ENCODE measurements at regions not wholly inside any gene's neighbourhood (a gene's known extent, or its start where the extent isn't known, plus 50 kb on each side); places are given as distances from the start of the nearest gene placed in this dataset.

- Mint-ChIP-seq H3K27me3 (ENCODE audit: low read depth) (peaks cover 5% of the 10 kb centered on the region), H3K4me3 (no peak overlapping the region), H3K4me1 (ENCODE audit: low read depth) (no peaks in the 10 kb centered on the region), H3K27ac (no peak overlapping the region), H3K36me3 (ENCODE audit: low read depth) (no peaks in the 10 kb centered on the region), H3K9me3 (no peaks in the 10 kb centered on the region)
- intact Hi-C loops (cut with micrococcal nuclease), result no loop called here
- DNase-seq, result no peak
- CTCF ChIA-PET, result no interaction called here
Observed at GRCh38 chr6:105618247-105618646, 215.4 kb upstream of the PREP start.

- Mint-ChIP-seq H3K36me3 (ENCODE audit: low read depth) (no peaks in the 10 kb centered on the region), H3K27ac (no peak overlapping the region), H3K9me3 (no peaks in the 10 kb centered on the region), H3K4me1 (ENCODE audit: low read depth) (no peaks in the 10 kb centered on the region), H3K27me3 (ENCODE audit: low read depth) (peaks cover 3% of the 10 kb centered on the region), H3K4me3 (no peak overlapping the region)
- intact Hi-C loops (cut with micrococcal nuclease), result no loop called here
- no peak for DNase-seq
- CTCF ChIA-PET, result interaction anchor here (0.7 kb wide), 1 partner anchor 277 kb away, joined by 5 read pairs; no protein-coding TSS in a partner anchor
Observed at GRCh38 chr6:105616521-105616920, 213.6 kb upstream of the PREP start.

DNA sequence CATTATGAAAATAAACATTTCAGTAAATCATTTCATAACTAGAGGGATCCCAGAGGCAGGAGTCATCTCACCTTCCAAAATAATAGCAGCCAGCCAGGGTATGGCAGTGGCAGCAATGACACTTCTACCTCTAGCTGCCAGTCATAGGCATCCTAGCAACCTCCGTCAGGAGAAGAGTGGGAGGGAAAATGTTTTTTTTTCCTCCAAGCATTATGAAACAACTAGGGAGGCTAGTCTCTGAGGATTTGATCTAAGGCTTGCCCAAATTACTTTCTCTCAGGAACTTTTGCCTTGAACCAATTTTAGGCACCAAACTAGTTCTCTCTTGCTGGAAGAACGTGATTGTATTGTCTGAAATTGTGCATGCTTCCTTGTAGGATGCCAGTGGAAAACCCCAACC lies 208.7 kb upstream of the PREP start:
- no peaks in the 10 kb centered on the region for H3K4me1 Mint-ChIP-seq (ENCODE audit: low read depth)
- no peak for DNase-seq
- intact Hi-C loops (cut with micrococcal nuclease), result no loop called here
- H3K27me3 Mint-ChIP-seq (ENCODE audit: low read depth), result peaks cover 9% of the 10 kb centered on the region
- H3K36me3 Mint-ChIP-seq (ENCODE audit: low read depth), result no peaks in the 10 kb centered on the region
- no peaks in the 10 kb centered on the region for H3K9me3 Mint-ChIP-seq
- H3K4me3 Mint-ChIP-seq, result no peak overlapping the region
- CTCF ChIA-PET, result no interaction called here
- no peak overlapping the region for H3K27ac Mint-ChIP-seq

DNA sequence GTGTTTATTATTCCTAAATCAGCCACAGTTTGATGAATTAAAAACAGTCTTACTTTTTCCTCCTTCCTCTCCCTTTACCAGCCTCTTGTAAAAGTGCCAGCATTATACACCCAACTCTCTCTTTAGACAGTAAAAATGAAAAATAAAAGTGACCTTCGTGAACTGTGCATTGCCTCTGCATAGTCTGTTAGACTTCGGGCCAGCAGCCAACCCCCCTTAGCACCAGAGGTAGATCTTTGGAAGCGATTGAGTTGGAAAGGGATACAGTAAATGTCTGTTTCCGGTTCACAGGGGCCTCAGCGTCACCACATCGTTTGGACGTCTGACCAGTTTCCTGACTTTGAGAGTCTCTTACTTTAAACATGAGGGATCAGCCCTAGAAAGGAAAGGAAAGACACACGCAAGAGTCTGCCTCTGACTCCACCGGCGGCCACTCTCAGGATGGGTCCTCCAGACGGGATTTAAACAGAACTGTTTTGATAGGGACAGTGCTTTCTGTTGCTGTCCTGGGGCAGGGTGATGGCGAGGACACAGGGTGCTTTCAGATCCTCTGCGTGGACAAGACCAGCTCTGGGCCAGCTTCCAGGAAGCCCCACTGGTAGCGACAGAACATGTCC lies 206.6 kb upstream of the PREP start:
- Mint-ChIP-seq H3K4me3 (no peak overlapping the region), H3K4me1 (ENCODE audit: low read depth) (no peaks in the 10 kb centered on the region), H3K27me3 (ENCODE audit: low read depth) (peaks cover 16% of the 10 kb centered on the region), H3K36me3 (ENCODE audit: low read depth) (no peaks in the 10 kb centered on the region), H3K27ac (no peak overlapping the region), H3K9me3 (no peaks in the 10 kb centered on the region)
- no peak for DNase-seq
- intact Hi-C loops (cut with micrococcal nuclease), result no loop called here
- CTCF ChIA-PET, result no interaction called here

DNA sequence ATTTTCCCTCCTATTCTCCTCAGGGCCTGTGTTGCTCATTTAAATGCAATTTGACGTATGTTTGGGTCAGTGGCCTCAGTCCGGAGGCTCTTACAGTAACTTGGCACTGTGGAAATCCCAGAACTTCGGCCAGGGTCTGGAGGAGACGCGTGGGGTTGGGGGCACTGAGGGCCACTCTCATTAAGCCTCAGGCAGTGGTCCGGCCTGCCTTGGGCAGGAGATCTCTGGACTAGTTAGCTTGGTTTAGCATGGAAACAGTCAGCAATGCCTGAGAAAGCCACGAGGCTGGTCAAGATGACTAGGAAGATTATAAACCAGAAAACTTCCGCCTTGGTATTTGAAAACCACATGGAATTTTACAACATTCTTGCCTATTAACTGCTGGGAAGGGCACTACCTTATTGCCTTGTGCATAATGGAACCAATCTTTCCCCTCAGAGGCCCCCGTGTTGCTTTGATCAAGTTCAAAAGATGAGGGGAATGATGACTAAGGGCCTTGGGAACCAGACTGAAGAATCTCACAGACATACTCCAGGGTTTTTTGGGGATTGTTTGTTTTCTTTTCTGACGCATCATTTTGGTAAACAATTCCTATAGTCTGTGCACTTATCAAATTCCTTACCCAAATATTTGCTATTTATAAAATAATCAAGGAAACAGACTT lies 206.0 kb upstream of the PREP start:
- no peak for DNase-seq
- H3K36me3 Mint-ChIP-seq (ENCODE audit: low read depth), result no peaks in the 10 kb centered on the region
- CTCF ChIA-PET, result interaction anchor here (0.8 kb wide), 1 partner anchor 122 kb away, joined by 3 read pairs; no protein-coding TSS in a partner anchor
- no peaks in the 10 kb centered on the region for H3K9me3 Mint-ChIP-seq
- no peak overlapping the region for H3K4me3 Mint-ChIP-seq
- no peak overlapping the region for H3K27ac Mint-ChIP-seq
- intact Hi-C loops (cut with micrococcal nuclease), result no loop called here
- H3K27me3 Mint-ChIP-seq (ENCODE audit: low read depth), result peaks cover 17% of the 10 kb centered on the region
- H3K4me1 Mint-ChIP-seq (ENCODE audit: low read depth), result no peaks in the 10 kb centered on the region

GRCh38 chr6:105607636-105608621 lies 205.0 kb upstream of the PREP start:
- Mint-ChIP-seq H3K9me3 (no peaks in the 10 kb centered on the region), H3K27ac (no peak overlapping the region), H3K4me3 (no peak overlapping the region), H3K27me3 (ENCODE audit: low read depth) (peaks cover 17% of the 10 kb centered on the region), H3K36me3 (ENCODE audit: low read depth) (no peaks in the 10 kb centered on the region), H3K4me1 (ENCODE audit: low read depth) (no peaks in the 10 kb centered on the region)
- intact Hi-C loops (cut with micrococcal nuclease), result no loop called here
- CTCF ChIA-PET, result interaction anchor here (0.8 kb wide), 1 partner anchor 121 kb away, joined by 3 read pairs; no protein-coding TSS in a partner anchor
- DNase-seq, result no peak

GRCh38 chr6:105606831-105607463 lies 204.1 kb upstream of the PREP start:
- no peaks in the 10 kb centered on the region for H3K9me3 Mint-ChIP-seq
- intact Hi-C loops (cut with micrococcal nuclease), result no loop called here
- H3K4me3 Mint-ChIP-seq, result no peak overlapping the region
- no peaks in the 10 kb centered on the region for H3K4me1 Mint-ChIP-seq (ENCODE audit: low read depth)
- DNase-seq, result no peak
- peaks cover 17% of the 10 kb centered on the region for H3K27me3 Mint-ChIP-seq (ENCODE audit: low read depth)
- no peak overlapping the region for H3K27ac Mint-ChIP-seq
- CTCF ChIA-PET, result no interaction called here
- H3K36me3 Mint-ChIP-seq (ENCODE audit: low read depth), result no peaks in the 10 kb centered on the region

DNA sequence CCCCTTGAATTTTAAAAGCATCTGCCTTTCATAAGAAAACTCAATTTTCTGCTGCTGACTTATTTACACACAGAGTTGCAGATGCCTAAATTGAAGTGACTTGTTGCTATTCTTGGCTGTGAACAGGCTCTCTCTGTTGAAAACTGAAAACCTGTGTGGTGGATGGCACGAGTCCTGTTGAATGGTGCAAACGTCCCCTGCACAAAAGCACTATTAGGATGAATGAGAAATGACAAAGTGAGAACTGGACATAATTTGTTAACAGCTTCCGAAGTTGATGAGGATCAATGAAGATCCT lies 201.7 kb upstream of the PREP start:
- H3K9me3 Mint-ChIP-seq, result no peaks in the 10 kb centered on the region
- no peak for DNase-seq
- H3K4me1 Mint-ChIP-seq (ENCODE audit: low read depth), result peaks cover 6% of the 10 kb centered on the region
- H3K27me3 Mint-ChIP-seq (ENCODE audit: low read depth), result peaks cover 12% of the 10 kb centered on the region
- CTCF ChIA-PET, result no interaction called here
- no peak overlapping the region for H3K27ac Mint-ChIP-seq
- H3K4me3 Mint-ChIP-seq, result no peak overlapping the region
- H3K36me3 Mint-ChIP-seq (ENCODE audit: low read depth), result no peaks in the 10 kb centered on the region
- intact Hi-C loops (cut with micrococcal nuclease), result no loop called here

DNA sequence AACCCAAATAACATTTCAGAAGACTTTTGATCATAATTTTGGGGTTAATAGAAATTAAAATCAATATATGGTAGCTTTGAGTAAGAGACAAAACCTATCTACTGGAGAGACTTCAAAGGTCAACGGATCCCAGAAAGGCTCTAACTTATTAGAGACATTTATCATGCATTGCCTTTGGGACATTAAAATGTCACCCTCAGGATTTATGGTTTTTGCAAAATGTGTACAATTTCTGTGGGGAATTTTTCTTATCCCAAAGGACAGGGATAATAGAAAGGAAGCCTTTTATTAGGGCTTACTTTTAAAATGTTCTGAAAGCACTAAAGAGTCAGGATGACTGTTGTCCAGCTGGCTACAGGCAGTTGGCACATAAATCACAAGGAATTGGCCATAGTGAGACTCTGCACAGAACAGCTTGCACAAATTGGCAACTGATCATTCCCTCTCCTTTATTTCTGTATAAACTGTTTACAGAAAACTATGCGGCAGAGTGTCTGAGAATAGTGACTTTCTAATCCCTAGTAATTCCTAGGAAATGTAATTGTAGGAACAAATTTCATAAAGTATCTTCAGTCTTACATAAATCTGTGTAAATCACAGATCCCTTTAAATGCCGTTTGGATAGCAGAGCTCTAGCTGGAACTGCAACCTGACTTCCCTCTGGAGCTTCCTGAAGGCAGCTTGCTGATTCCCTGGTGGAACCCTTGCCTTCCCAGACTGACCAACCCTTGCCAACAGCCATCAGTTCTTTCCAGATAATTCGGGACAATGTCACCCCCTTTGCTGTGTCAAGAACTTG lies 201.1 kb upstream of the PREP start:
- intact Hi-C loops (cut with micrococcal nuclease), result no loop called here
- CTCF ChIA-PET, result no interaction called here

GRCh38 chr6:105601541-105602236 lies 198.8 kb upstream of the PREP start:
- CTCF ChIA-PET, result interaction anchor here (0.7 kb wide), 1 partner anchor 11 kb away, joined by 3 read pairs; no protein-coding TSS in a partner anchor
- Mint-ChIP-seq H3K27me3 (ENCODE audit: low read depth) (peaks cover 7% of the 10 kb centered on the region), H3K4me1 (ENCODE audit: low read depth) (peaks cover 6% of the 10 kb centered on the region), H3K4me3 (no peak overlapping the region), H3K36me3 (ENCODE audit: low read depth) (no peaks in the 10 kb centered on the region), H3K9me3 (no peaks in the 10 kb centered on the region), H3K27ac (peak overlapping the region; percentile 18)
- intact Hi-C loops (cut with micrococcal nuclease), result no loop called here
- peak; percentile 40 for DNase-seq

More for the DNA sequence above, 201.1 kb upstream of the PREP start:
- Mint-ChIP-seq H3K4me3 (no peak overlapping the region), H3K27ac (no peak overlapping the region), H3K27me3 (ENCODE audit: low read depth) (peaks cover 12% of the 10 kb centered on the region), H3K4me1 (ENCODE audit: low read depth) (peaks cover 6% of the 10 kb centered on the region), H3K36me3 (ENCODE audit: low read depth) (no peaks in the 10 kb centered on the region), H3K9me3 (no peaks in the 10 kb centered on the region)
- DNase-seq, result no peak

All from activated naive CD4-positive, alpha-beta T cell treated with anti-CD3 and anti-CD28 coated beads for 36 hours (primary cell).